ENCODE measurements at regions not wholly inside any gene's neighbourhood (a gene's known extent, or its start where the extent isn't known, plus 50 kb on each side); places are given as distances from the start of the nearest gene placed in this dataset.

DNA sequence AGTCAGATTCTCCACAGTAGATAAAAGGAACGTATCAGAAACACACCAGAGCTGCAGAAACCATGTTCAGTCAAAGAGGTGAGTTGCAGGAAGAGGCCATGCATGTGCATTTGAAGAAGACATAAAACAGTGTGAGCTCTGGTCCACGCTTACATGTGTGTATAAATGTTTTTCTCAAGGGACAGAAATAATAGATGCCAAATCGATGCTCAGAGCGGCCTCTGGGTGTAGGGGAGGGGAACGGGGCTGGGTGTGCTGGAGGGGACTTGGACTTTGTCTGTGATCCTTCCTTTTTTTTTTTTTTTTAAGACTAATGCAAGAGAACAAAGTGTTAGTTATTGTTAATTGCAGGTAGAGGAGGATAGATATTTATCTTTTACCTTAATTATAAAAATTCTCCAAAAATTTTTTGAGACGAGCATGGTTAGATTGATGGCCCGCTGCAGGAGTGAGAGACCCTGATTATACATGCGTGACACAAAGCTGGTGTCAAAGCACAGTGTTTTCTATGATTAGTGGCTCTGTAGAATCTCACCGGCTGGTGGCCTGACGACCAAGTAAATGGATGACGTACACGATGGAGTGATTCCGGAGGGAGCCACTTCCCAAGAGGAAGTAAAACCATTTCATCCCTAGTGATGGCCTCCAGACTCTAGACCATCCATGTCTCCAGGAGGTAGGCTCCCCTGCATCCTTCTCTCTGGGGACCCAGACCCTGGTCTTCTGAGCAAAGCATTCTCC lies 240.2 kb downstream of the ENGASE start:
- DNase-seq (ENCODE audit: low read depth, low spot score): no peak
- H4K20me1 ChIP-seq (ENCODE audit: insufficient read depth): no peaks in the 10 kb centered on the region
- ChIA-PET RAD21 (ENCODE audit: low non-redundant PET in 1 of 2, low total read pairs in 2 of 2, uncharacterized antibody in 2 of 2, unreplicated experiment in 2 of 2) (no interaction called here), POLR2A (no interaction called here), CTCF (no interaction called here)
- no peaks in the 10 kb centered on the region for H3K9me3 ChIP-seq (ENCODE audit: control insufficient read depth in 1 of 2, insufficient read depth in 1 of 2, low read depth in 1 of 2, low read length in 2 of 2)
- no TSS peak for BruUV-seq (replicated peaks)
- H3K9me2 ChIP-seq (ENCODE audit: insufficient read depth): no peaks in the 10 kb centered on the region
- H3K36me3 ChIP-seq (ENCODE audit: control insufficient read depth in 1 of 2, insufficient read depth in 2 of 2, low read length in 2 of 2): no peaks in the 10 kb centered on the region
- H3K27me3 ChIP-seq (ENCODE audit: insufficient read depth, low read length): peaks cover 96% of the 10 kb centered on the region
- H3K9ac ChIP-seq (ENCODE audit: low read length): no peak overlapping the region
- H3K4me2 ChIP-seq (ENCODE audit: low read length): no peak overlapping the region
- no peak for TF ChIP-seq SRF (IDR thresholded peaks at IDR 0.05; ENCODE audit: low read depth)
- intact Hi-C loops (cut with micrococcal nuclease): no loop called here
- H3K4me1 ChIP-seq (ENCODE audit: control insufficient read depth in 1 of 2, insufficient read depth in 2 of 2, low read length in 2 of 2): no peaks in the 10 kb centered on the region
- H3K27ac ChIP-seq (ENCODE audit: low read depth, low read length): no peak overlapping the region
- no peaks in the 10 kb centered on the region for H3K79me2 ChIP-seq (ENCODE audit: insufficient read depth, low read length)
- ATAC-seq: no peak
- H2AFZ ChIP-seq (ENCODE audit: low read depth, low read length, poor library complexity, severe bottlenecking): no peak overlapping the region
- H3K4me3 ChIP-seq (replicated peaks in 1 of 2; ENCODE audit: low read depth in 1 of 2, low read length in 2 of 2): no peak overlapping the region

DNA sequence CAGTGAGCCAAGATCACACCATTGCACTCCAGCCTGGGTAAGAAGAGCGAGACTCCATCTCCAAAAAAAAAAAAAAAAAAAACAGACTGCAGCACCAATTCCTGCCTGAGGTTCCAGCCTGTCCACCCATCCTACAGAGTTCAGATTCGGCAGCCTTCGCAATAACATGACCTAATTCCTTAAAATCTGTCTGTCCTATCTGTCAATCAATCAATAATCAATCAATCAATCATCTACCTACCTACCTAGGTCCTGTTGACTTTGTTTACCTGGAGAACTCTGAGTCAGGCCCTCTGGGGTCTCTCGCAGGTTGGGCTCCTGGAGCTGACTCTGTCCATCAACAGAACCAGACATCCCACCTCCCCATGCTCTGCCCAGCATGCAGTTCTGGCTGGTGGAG lies 236.7 kb downstream of the ENGASE start:
- H2AFZ ChIP-seq (ENCODE audit: low read depth, low read length, poor library complexity, severe bottlenecking): no peak overlapping the region
- no peaks in the 10 kb centered on the region for H3K36me3 ChIP-seq (ENCODE audit: control insufficient read depth in 1 of 2, insufficient read depth in 2 of 2, low read length in 2 of 2)
- BruUV-seq (replicated peaks): no TSS peak
- H3K79me2 ChIP-seq (ENCODE audit: insufficient read depth, low read length): no peaks in the 10 kb centered on the region
- ATAC-seq (no peak), DNase-seq (ENCODE audit: low read depth, low spot score) (no peak)
- no peaks in the 10 kb centered on the region for H3K4me1 ChIP-seq (ENCODE audit: control insufficient read depth in 1 of 2, insufficient read depth in 2 of 2, low read length in 2 of 2)
- no peak overlapping the region for H3K4me3 ChIP-seq (replicated peaks in 1 of 2; ENCODE audit: low read depth in 1 of 2, low read length in 2 of 2)
- POLR2A ChIA-PET: no interaction called here
- RAD21 ChIA-PET (ENCODE audit: low non-redundant PET in 1 of 2, low total read pairs in 2 of 2, uncharacterized antibody in 2 of 2, unreplicated experiment in 2 of 2): no interaction called here
- no peak overlapping the region for H3K27ac ChIP-seq (ENCODE audit: low read depth, low read length)
- no peaks in the 10 kb centered on the region for H4K20me1 ChIP-seq (ENCODE audit: insufficient read depth)
- H3K9ac ChIP-seq (ENCODE audit: low read length): no peak overlapping the region
- intact Hi-C loops (cut with micrococcal nuclease): no loop called here
- TF ChIP-seq, protein P1, sequence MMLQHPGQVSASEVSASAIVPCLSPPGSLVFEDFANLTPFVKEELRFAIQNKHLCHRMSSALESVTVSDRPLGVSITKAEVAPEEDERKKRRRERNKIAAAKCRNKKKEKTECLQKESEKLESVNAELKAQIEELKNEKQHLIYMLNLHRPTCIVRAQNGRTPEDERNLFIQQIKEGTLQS (IDR thresholded peaks at IDR 0.05): no peak
- TF ChIP-seq, protein P2, sequence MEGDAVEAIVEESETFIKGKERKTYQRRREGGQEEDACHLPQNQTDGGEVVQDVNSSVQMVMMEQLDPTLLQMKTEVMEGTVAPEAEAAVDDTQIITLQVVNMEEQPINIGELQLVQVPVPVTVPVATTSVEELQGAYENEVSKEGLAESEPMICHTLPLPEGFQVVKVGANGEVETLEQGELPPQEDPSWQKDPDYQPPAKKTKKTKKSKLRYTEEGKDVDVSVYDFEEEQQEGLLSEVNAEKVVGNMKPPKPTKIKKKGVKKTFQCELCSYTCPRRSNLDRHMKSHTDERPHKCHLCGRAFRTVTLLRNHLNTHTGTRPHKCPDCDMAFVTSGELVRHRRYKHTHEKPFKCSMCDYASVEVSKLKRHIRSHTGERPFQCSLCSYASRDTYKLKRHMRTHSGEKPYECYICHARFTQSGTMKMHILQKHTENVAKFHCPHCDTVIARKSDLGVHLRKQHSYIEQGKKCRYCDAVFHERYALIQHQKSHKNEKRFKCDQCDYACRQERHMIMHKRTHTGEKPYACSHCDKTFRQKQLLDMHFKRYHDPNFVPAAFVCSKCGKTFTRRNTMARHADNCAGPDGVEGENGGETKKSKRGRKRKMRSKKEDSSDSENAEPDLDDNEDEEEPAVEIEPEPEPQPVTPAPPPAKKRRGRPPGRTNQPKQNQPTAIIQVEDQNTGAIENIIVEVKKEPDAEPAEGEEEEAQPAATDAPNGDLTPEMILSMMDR (IDR thresholded peaks at IDR 0.05 in 2 of 3, conservative IDR thresholded peaks at IDR 0.05 in 1 of 3; ENCODE audit: borderline replicate concordance in 1 of 3, insufficient read depth in 1 of 3, low read depth in 2 of 3, low read length in 2 of 3): no peak
- TF ChIP-seq, protein P3, sequence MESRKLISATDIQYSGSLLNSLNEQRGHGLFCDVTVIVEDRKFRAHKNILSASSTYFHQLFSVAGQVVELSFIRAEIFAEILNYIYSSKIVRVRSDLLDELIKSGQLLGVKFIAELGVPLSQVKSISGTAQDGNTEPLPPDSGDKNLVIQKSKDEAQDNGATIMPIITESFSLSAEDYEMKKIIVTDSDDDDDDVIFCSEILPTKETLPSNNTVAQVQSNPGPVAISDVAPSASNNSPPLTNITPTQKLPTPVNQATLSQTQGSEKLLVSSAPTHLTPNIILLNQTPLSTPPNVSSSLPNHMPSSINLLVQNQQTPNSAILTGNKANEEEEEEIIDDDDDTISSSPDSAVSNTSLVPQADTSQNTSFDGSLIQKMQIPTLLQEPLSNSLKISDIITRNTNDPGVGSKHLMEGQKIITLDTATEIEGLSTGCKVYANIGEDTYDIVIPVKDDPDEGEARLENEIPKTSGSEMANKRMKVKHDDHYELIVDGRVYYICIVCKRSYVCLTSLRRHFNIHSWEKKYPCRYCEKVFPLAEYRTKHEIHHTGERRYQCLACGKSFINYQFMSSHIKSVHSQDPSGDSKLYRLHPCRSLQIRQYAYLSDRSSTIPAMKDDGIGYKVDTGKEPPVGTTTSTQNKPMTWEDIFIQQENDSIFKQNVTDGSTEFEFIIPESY (IDR thresholded peaks at IDR 0.05; ENCODE audit: extremely low read depth, insufficient replicate concordance, low read length): no peak
- TF ChIP-seq POLR2A (IDR thresholded peaks at IDR 0.05; ENCODE audit: borderline replicate concordance, extremely low read depth, insufficient read depth, insufficient read length) (no peak), ZNF274 (IDR thresholded peaks at IDR 0.05; ENCODE audit: low read depth, low read length) (no peak)
- H3K4me2 ChIP-seq (ENCODE audit: low read length): no peak overlapping the region
- peaks cover 70% of the 10 kb centered on the region for H3K27me3 ChIP-seq (ENCODE audit: insufficient read depth, low read length)
- no peaks in the 10 kb centered on the region for H3K9me3 ChIP-seq (ENCODE audit: control insufficient read depth in 1 of 2, insufficient read depth in 1 of 2, low read depth in 1 of 2, low read length in 2 of 2)
- no peaks in the 10 kb centered on the region for H3K9me2 ChIP-seq (ENCODE audit: insufficient read depth)
- CTCF ChIA-PET: interaction anchor here (0.7 kb wide), 1 partner anchor 22 kb away, joined by 6 read pairs; no protein-coding TSS in a partner anchor
